Endothelial cell of umbilical vein (primary cell): ENCODE measurements at regions not wholly inside any gene's neighbourhood (a gene's known extent, or its start where the extent isn't known, plus 50 kb on each side); places are given as distances from the start of the nearest gene placed in this dataset. TPM values are rescaled to one million over a fixed set of nuclear protein-coding genes. Genes with fewer than 3 reads are reported as not detected.

Experiments
- BruUV-seq: library from RNA; stranded (reverse); fragments of 400-500 nt; replicated peaks from 2 replicates; lab custom pipeline; 2021; lab: Mats Ljungman, UMichigan
- CTCF ChIA-PET: fragments of 300-600, 350-600 bp; sonication (Branson Sonifier 250); formaldehyde crosslinking; loops from one replicate; lab custom pipeline; 2021; ENCODE audit warnings: antibody characterized with exemption, inconsistent platforms; lab: Charles Lee
- POLR2A ChIA-PET: fragments of 300-600, 350-600 bp; sonication (Branson Sonifier 250); formaldehyde crosslinking; loops from one replicate; lab custom pipeline; 2021; ENCODE audit warnings: antibody characterized with exemption, inconsistent platforms; lab: Charles Lee
- DNase-seq: peaks from one replicate; pipeline ENCODE4 v3.0.0-alpha.2; 2011; ENCODE audit warnings: low read depth, low spot score
- FAIRE-seq: peaks from 2 replicates; lab custom pipeline; 2011; peaks lifted over from hg19 to GRCh38; lab: Jason Lieb, UNC
- H2AFZ ChIP-seq: 2 replicates; pipeline ENCODE4 v1.6.0; 2012; ENCODE audit warnings: low read depth, low read length, control low read depth, inconsistent platforms
- H3K27ac ChIP-seq: 2 replicates; pipeline ENCODE4 v1.5.1; 2011; ENCODE audit warnings: low read depth, mild to moderate bottlenecking, control low read depth, low read length, moderate library complexity; ENCODE audit not compliant: insufficient read depth
- H3K27me3 ChIP-seq, 2 experiments: 2 replicates each; pipeline versions ENCODE4 v1.6.0 to v1.6.1; 2011; ENCODE audit warnings: low read length in 2 of 2, mixed read lengths in 1 of 2; ENCODE audit not compliant: control insufficient read depth in 2 of 2, insufficient read depth in 2 of 2
- H3K36me3 ChIP-seq, 2 experiments: 2 replicates in 1 of 2; 3 replicates in 1 of 2; pipeline ENCODE4 v1.5.1; 2011; ENCODE audit warnings: low read length in 2 of 2, mild to moderate bottlenecking in 1 of 2, moderate library complexity in 1 of 2; ENCODE audit not compliant: control insufficient read depth in 2 of 2, insufficient read depth in 2 of 2; ENCODE audit errors: extremely low read depth in 1 of 2
- H3K4me1 ChIP-seq: 3 replicates; pipeline ENCODE4 v1.5.1; 2011; ENCODE audit warnings: mild to moderate bottlenecking, low read length; ENCODE audit not compliant: control insufficient read depth, insufficient read depth; ENCODE audit errors: extremely low read depth
- H3K4me2 ChIP-seq: 2 replicates; pipeline ENCODE4 v1.6.1; 2011; ENCODE audit warnings: low read length, control low read depth, mixed read lengths; ENCODE audit not compliant: insufficient read depth
- H3K4me3 ChIP-seq, 3 experiments: fragments of 200-600 bp in 1 of 3; sonication (generic), shearing (Covaris generic) in 1 of 3; replicated peaks in 1 of 3; 2 replicates each; pipeline ENCODE4 v1.5.1; 2011 to 2016; ENCODE audit warnings: control low read depth in 3 of 3, low read length in 3 of 3, mild to moderate bottlenecking in 2 of 3, inconsistent platforms in 1 of 3, low read depth in 1 of 3, moderate library complexity in 1 of 3; ENCODE audit not compliant: insufficient read depth in 1 of 3
- H3K79me2 ChIP-seq: 2 replicates; pipeline ENCODE4 v1.6.0; 2012; ENCODE audit warnings: low read length, inconsistent platforms; ENCODE audit not compliant: control insufficient read depth, insufficient read depth
- H3K9ac ChIP-seq: replicated peaks from 2 replicates; pipeline ENCODE3; 2011; ENCODE audit warnings: low read length, control low read depth; ENCODE audit not compliant: insufficient read depth; ENCODE audit errors: extremely low read depth
- H3K9me1 ChIP-seq: replicated peaks from 3 replicates; pipeline ENCODE4 v1.6.0; 2011; ENCODE audit warnings: mild to moderate bottlenecking, low read length; ENCODE audit not compliant: control insufficient read depth, insufficient read depth; ENCODE audit errors: extremely low read depth
- H3K9me3 ChIP-seq: replicated peaks from 2 replicates; pipeline ENCODE4 v1.5.1; 2012; ENCODE audit warnings: low read length, inconsistent platforms; ENCODE audit not compliant: control insufficient read depth, insufficient read depth
- H4K20me1 ChIP-seq: replicated peaks from 2 replicates; pipeline ENCODE3; 2011; ENCODE audit warnings: mild to moderate bottlenecking, low read length; ENCODE audit not compliant: control insufficient read depth, insufficient read depth; ENCODE audit errors: extremely low read depth
- CTCF ChIP-seq, 2 donors: IDR thresholded peaks; 1 replicate in 1 of 2; 2 replicates in 1 of 2; pipeline ENCODE4 v1.5.1; 2011; ENCODE audit warnings: low read length in 2 of 2, mild to moderate bottlenecking in 2 of 2, moderate library complexity in 2 of 2, control low read depth in 1 of 2, inconsistent platforms in 1 of 2, low read depth in 1 of 2; ENCODE audit not compliant: insufficient read depth in 1 of 2; ENCODE audit errors: extremely low read depth in 1 of 2
- EZH2 ChIP-seq: IDR thresholded peaks from 2 replicates; pipeline ENCODE4 v1.6.1; 2012; ENCODE audit warnings: borderline replicate concordance, low read depth, mild to moderate bottlenecking, moderate library complexity, low read length, inconsistent platforms; ENCODE audit not compliant: severe bottlenecking
- FOS ChIP-seq: IDR thresholded peaks from 2 replicates; pipeline ENCODE4 v1.6.1; 2011; ENCODE audit warnings: mild to moderate bottlenecking, low read length, moderate library complexity, borderline replicate concordance; ENCODE audit not compliant: insufficient read depth
- GATA2 ChIP-seq: IDR thresholded peaks from 2 replicates; pipeline ENCODE4 v1.7.0; 2011; ENCODE audit warnings: low read depth, mild to moderate bottlenecking, moderate library complexity, mixed read lengths, low read length; ENCODE audit not compliant: insufficient read length, insufficient read depth
- JUN ChIP-seq: IDR thresholded peaks from 2 replicates; pipeline ENCODE4 v1.6.1; 2011; ENCODE audit warnings: borderline replicate concordance, low read depth; ENCODE audit not compliant: insufficient read length, insufficient read depth
- MAX ChIP-seq: IDR thresholded peaks from 2 replicates; pipeline ENCODE4 v1.6.1; 2011; ENCODE audit not compliant: insufficient read depth, insufficient read length
- MYC ChIP-seq: IDR thresholded peaks from one replicate; pipeline ENCODE4 v1.6.1; 2011; ENCODE audit warnings: mild to moderate bottlenecking, low read depth, low read length
- POLR2A ChIP-seq: IDR thresholded peaks from 2 replicates; pipeline ENCODE4 v1.6.1; 2012; ENCODE audit warnings: low read depth, mild to moderate bottlenecking, control low read depth, low read length
- POLR2AphosphoS5 ChIP-seq: IDR thresholded peaks from 2 replicates; pipeline ENCODE4 v1.6.1; 2012; ENCODE audit warnings: low read depth, mild to moderate bottlenecking, control low read depth, low read length, moderate library complexity; ENCODE audit not compliant: insufficient read depth
- dilution Hi-C: fragments of 300-500 bp; cut with MboI; formaldehyde crosslinking; loops from one replicate; pipeline ENCODE4 v1.15.0; 2019; ENCODE audit warnings: low sequenced_read_pairs; ENCODE audit not compliant: extremely low pct_ligation_motif_present
- intact Hi-C: fragments of 100-400 bp; cut with micrococcal nuclease; formaldehyde crosslinking; loops from one replicate; pipeline ENCODE4 v1.10.0; 2022
- small RNA-seq: library from RNA; depleted of rRNA; stranded (forward); fragments of <200 nt; gene quantifications from one replicate; pipeline ENCODE3, GENCODE V24; 2012; ENCODE audit warnings: low replicate concordance, low read depth; ENCODE audit not compliant: insufficient read depth, insufficient read length

GRCh38 chr12:62207248-62207647 is 53.0 kb upstream of the USP15 start:
- FAIRE-seq (no peak), DNase-seq (no peak)
- Histone ChIP-seq H3K4me2 (no peak overlapping the region), H3K36me3 (no peaks in the 10 kb centered on the region), H3K27me3 (peaks cover under 1 to 2% of the 10 kb centered on the region in 2 experiments), H3K9me3 (no peaks in the 10 kb centered on the region), H3K9me1 (no peaks in the 10 kb centered on the region), H3K9ac (no peak overlapping the region), H4K20me1 (no peaks in the 10 kb centered on the region), H3K4me1 (no peaks in the 10 kb centered on the region), H2AFZ (no peak overlapping the region), H3K79me2 (no peaks in the 10 kb centered on the region), H3K4me3 (no peak overlapping the region), H3K27ac (no peak overlapping the region)
- ChIA-PET POLR2A (no interaction called here), CTCF (no interaction called here)
- BruUV-seq: no TSS peak
- intact Hi-C loops (no loop called here), dilution Hi-C loops (no loop called here)
- TF ChIP-seq MAX: no peak
- TF ChIP-seq CTCF (IDR thresholded peaks at IDR 0.05; ENCODE audit: extremely low read depth in 1 of 2, insufficient read depth in 1 of 2, low read depth in 1 of 2, low read length in 2 of 2): no peak
- TF ChIP-seq JUN: no peak
- no peak for TF ChIP-seq POLR2A
- no peak for TF ChIP-seq GATA2
- no peak for TF ChIP-seq FOS
- TF ChIP-seq POLR2AphosphoS5: no peak
- no peak for TF ChIP-seq EZH2
- no peak for TF ChIP-seq MYC

Small RNAs in the stretch of these regions (small RNA-seq; reads per million reads assigned to genes)
- gene RF00019 (not detected), gene RF00413 (not detected)
